GM18951 (cell line): ENCODE measurements at regions not wholly inside any gene's neighbourhood (a gene's known extent, or its start where the extent isn't known, plus 50 kb on each side); places are given as distances from the start of the nearest gene placed in this dataset.
"Not testable (repeated sequence)": the region's sequence is repeated elsewhere in the genome, so short reads cannot be mapped to it uniquely, and the experiment has no call there.

Experiments
- POLR2A ChIP-seq: IDR thresholded peaks from 4 replicates; pipeline ENCODE4 v1.6.1; 2011; ENCODE audit warnings: mild to moderate bottlenecking; ENCODE audit not compliant: insufficient read length, insufficient read depth; ENCODE audit errors: extremely low read depth
- in situ Hi-C: fragments of 300-500 bp; cut with MboI; formaldehyde crosslinking; loops from one replicate; pipeline ENCODE4 v1.12.0; 2022; ENCODE audit warnings: low sequenced_read_pairs, mixed read lengths, inconsistent platforms; ENCODE audit not compliant: unreplicated experiment

GRCh38 chr2:43005975-43006833, 213.8 kb upstream of the HAAO start:
- TF ChIP-seq POLR2A: no peak
- in situ Hi-C loops: no loop called here

- TF ChIP-seq POLR2A: no peak
- in situ Hi-C loops: no loop called here
Observed at GRCh38 chr2:43005245-43005974, 213.0 kb upstream of the HAAO start.

- in situ Hi-C loops: no loop called here
- TF ChIP-seq POLR2A: no peak
Observed at GRCh38 chr2:43004879-43005244, 212.5 kb upstream of the HAAO start.

- in situ Hi-C loops: not testable (repeated sequence)
Observed at GRCh38 chr2:43004126-43004865, 211.9 kb upstream of the HAAO start.

GRCh38 chr2:43003702-43004101, 211.3 kb upstream of the HAAO start:
- in situ Hi-C loops: no loop called here
- no peak for TF ChIP-seq POLR2A

- no peak for TF ChIP-seq POLR2A
- in situ Hi-C loops: no loop called here
Observed at GRCh38 chr2:43001787-43002468, 209.5 kb upstream of the HAAO start.

GRCh38 chr2:43001055-43001378, 208.6 kb upstream of the HAAO start:
- TF ChIP-seq POLR2A: no peak
- in situ Hi-C loops: no loop called here

GRCh38 chr2:43000242-43001054, 208.1 kb upstream of the HAAO start:
- in situ Hi-C loops: no loop called here

GRCh38 chr2:42999856-43000241, 207.5 kb upstream of the HAAO start:
- TF ChIP-seq POLR2A: no peak
- in situ Hi-C loops: no loop called here

More at GRCh38 chr2:43000242-43001054, 208.1 kb upstream of the HAAO start:
- no peak for TF ChIP-seq POLR2A

- in situ Hi-C loops: no loop called here
- no peak for TF ChIP-seq POLR2A
Observed at GRCh38 chr2:42999391-42999841, 207.0 kb upstream of the HAAO start.

GRCh38 chr2:42998721-42999120, 206.3 kb upstream of the HAAO start:
- in situ Hi-C loops: no loop called here
- TF ChIP-seq POLR2A: no peak

GRCh38 chr2:42996528-42996927, 204.1 kb upstream of the HAAO start:
- no peak for TF ChIP-seq POLR2A
- in situ Hi-C loops: no loop called here
